ENCODE measurements at regions not wholly inside any gene's neighbourhood (a gene's known extent, or its start where the extent isn't known, plus 50 kb on each side); places are given as distances from the start of the nearest gene placed in this dataset.
A peak's percentile ranks its signal among the peaks of the same experiment; 100 is the strongest.
"Not testable (repeated sequence)": the region's sequence is repeated elsewhere in the genome, so short reads cannot be mapped to it uniquely, and the experiment has no call there.

DNA sequence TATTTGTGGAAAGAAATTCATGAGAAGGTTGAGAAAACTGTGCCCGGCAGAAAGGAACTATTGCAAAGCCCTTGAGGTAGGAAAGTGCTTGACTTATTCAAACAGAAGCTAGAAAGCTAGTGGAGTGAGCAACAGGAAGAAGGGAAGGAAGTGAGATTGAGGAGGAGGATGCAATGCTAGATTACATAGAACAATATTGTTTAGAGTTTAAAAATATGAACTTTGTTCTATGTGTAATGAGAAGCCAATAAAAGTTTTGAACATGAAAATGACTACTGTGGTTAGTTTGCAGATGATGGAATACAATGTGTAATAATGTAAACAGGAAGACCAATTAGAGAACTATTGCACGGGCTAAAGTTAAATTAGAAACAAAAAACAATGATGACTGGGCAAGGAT is 853.1 kb downstream of the TTLL7 start:
- POLR2A ChIA-PET; in situ Hi-C loops (cut with MboI); intact Hi-C loops (cut with micrococcal nuclease; ENCODE audit: unreplicated experiment); H4K20me1 ChIP-seq (ENCODE audit: control insufficient read depth, insufficient read depth); H3K4me3 ChIP-seq; DNase-seq (ENCODE audit: low read depth, low spot score); H3K9ac ChIP-seq (ENCODE audit: control insufficient read depth, insufficient read depth, low read length); H2AFZ ChIP-seq (ENCODE audit: control insufficient read depth, low read depth, low read length); H3K9me3 ChIP-seq (replicated peaks; ENCODE audit: control insufficient read depth, insufficient read depth, low read length); H3K27ac ChIP-seq (ENCODE audit: control insufficient read depth, insufficient read depth); BruUV-seq (replicated peaks); H3K27me3 ChIP-seq (replicated peaks in 1 of 2; ENCODE audit: control insufficient read depth in 2 of 2, insufficient read depth in 2 of 2, low read length in 1 of 2); H3K4me1 ChIP-seq (ENCODE audit: control insufficient read depth, insufficient read depth, low read length); SMC1A ChIA-PET (ENCODE audit: uncharacterized antibody, unreplicated experiment); CTCF ChIA-PET; H3K36me3 ChIP-seq (ENCODE audit: control insufficient read depth in 2 of 2, insufficient read depth in 2 of 2, low read length in 1 of 2); RAD21 ChIA-PET (ENCODE audit: unreplicated experiment); H3K79me2 ChIP-seq (ENCODE audit: control insufficient read depth, insufficient read depth, low read length); H3K4me2 ChIP-seq (ENCODE audit: control insufficient read depth, insufficient read depth): not testable (repeated sequence)
- FAIRE-seq (peak; percentile 54), ATAC-seq (peak; percentile 40; the same call in 1 of the 3 replicates)
- WGBS (ENCODE audit: insufficient coverage, insufficient replicate concordance, low lambda C conversion rate, missing lambda C conversion rate): 0% methylated on average over 1 of the region's 2 CpGs

DNA sequence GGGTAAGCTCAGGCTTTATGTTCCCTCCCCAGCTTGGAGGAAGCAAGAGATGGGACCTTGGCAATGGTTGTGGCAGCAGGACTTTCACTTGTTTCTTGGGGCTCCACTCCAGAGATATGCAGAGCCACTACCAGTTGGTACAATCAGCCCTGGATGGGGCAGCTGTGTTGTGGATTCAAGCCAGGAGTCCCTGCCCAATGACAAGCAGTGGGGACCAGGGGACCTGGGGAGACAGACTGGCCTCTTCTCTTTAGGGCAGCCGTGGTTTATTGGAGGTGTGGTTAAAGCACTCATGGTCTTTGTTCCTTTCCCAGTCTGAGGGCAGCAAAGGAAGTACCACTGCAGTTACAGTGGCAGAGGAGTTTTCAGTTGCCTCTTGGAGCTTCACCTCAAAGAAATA is 856.1 kb downstream of the TTLL7 start:
- H3K4me1 ChIP-seq (ENCODE audit: control insufficient read depth, insufficient read depth, low read length); H2AFZ ChIP-seq (ENCODE audit: control insufficient read depth, low read depth, low read length); FAIRE-seq; in situ Hi-C loops (cut with MboI); H4K20me1 ChIP-seq (ENCODE audit: control insufficient read depth, insufficient read depth); intact Hi-C loops (cut with micrococcal nuclease; ENCODE audit: unreplicated experiment); BruUV-seq (replicated peaks); H3K9me3 ChIP-seq (replicated peaks; ENCODE audit: control insufficient read depth, insufficient read depth, low read length); DNase-seq (ENCODE audit: low read depth, low spot score); H3K27me3 ChIP-seq (replicated peaks in 1 of 2; ENCODE audit: control insufficient read depth in 2 of 2, insufficient read depth in 2 of 2, low read length in 1 of 2); H3K4me2 ChIP-seq (ENCODE audit: control insufficient read depth, insufficient read depth); H3K36me3 ChIP-seq (ENCODE audit: control insufficient read depth in 2 of 2, insufficient read depth in 2 of 2, low read length in 1 of 2); H3K9ac ChIP-seq (ENCODE audit: control insufficient read depth, insufficient read depth, low read length); RAD21 ChIA-PET (ENCODE audit: unreplicated experiment); H3K79me2 ChIP-seq (ENCODE audit: control insufficient read depth, insufficient read depth, low read length); CTCF ChIA-PET; POLR2A ChIA-PET; ATAC-seq; SMC1A ChIA-PET (ENCODE audit: uncharacterized antibody, unreplicated experiment); H3K27ac ChIP-seq (ENCODE audit: control insufficient read depth, insufficient read depth); H3K4me3 ChIP-seq: not testable (repeated sequence)
- 0% methylated on average over 1 of the region's 1 CpG for WGBS (ENCODE audit: insufficient coverage, insufficient replicate concordance, low lambda C conversion rate, missing lambda C conversion rate)

DNA sequence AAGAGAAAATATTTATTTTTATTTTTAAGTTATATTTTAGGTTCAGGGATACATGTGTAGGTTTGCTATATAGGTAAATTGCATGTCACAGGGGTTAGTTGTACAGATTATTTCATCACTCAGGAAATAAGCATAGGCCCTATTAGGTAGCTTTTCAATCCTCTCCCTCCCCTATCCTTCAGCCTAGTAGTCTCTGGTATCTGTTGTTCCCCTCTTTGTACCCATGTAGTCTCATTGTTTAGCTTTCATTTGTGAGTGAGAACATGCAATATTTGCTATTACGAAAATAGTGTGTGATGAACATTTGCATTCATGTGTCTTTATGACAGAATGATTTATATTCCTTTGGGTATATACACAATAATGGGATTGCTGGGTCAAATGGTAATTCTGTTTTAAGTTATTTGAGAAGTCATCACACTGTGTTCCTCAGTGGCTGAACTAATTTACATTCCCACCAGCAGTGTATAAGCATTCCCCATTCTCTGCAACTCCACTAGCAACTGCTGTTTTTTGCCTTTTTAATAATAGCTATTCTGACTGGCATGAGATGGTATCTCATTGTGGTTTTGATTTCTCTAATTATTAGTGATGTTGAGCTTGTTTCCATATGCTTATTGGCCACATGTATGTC is 863.3 kb downstream of the TTLL7 start:
- CTCF ChIA-PET; BruUV-seq (replicated peaks); H2AFZ ChIP-seq (ENCODE audit: control insufficient read depth, low read depth, low read length); DNase-seq (ENCODE audit: low read depth, low spot score); H3K9ac ChIP-seq (ENCODE audit: control insufficient read depth, insufficient read depth, low read length); H3K4me3 ChIP-seq; H3K27me3 ChIP-seq (replicated peaks in 1 of 2; ENCODE audit: control insufficient read depth in 2 of 2, insufficient read depth in 2 of 2, low read length in 1 of 2); FAIRE-seq; ATAC-seq; in situ Hi-C loops (cut with MboI); H3K4me2 ChIP-seq (ENCODE audit: control insufficient read depth, insufficient read depth); H4K20me1 ChIP-seq (ENCODE audit: control insufficient read depth, insufficient read depth); H3K9me3 ChIP-seq (replicated peaks; ENCODE audit: control insufficient read depth, insufficient read depth, low read length); H3K4me1 ChIP-seq (ENCODE audit: control insufficient read depth, insufficient read depth, low read length); H3K27ac ChIP-seq (ENCODE audit: control insufficient read depth, insufficient read depth); H3K79me2 ChIP-seq (ENCODE audit: control insufficient read depth, insufficient read depth, low read length); SMC1A ChIA-PET (ENCODE audit: uncharacterized antibody, unreplicated experiment); intact Hi-C loops (cut with micrococcal nuclease; ENCODE audit: unreplicated experiment); POLR2A ChIA-PET; H3K36me3 ChIP-seq (ENCODE audit: control insufficient read depth in 2 of 2, insufficient read depth in 2 of 2, low read length in 1 of 2); RAD21 ChIA-PET (ENCODE audit: unreplicated experiment): not testable (repeated sequence)
- 40% methylated on average over 1 of the region's 1 CpG for WGBS (ENCODE audit: insufficient coverage, insufficient replicate concordance, low lambda C conversion rate, missing lambda C conversion rate)

DNA sequence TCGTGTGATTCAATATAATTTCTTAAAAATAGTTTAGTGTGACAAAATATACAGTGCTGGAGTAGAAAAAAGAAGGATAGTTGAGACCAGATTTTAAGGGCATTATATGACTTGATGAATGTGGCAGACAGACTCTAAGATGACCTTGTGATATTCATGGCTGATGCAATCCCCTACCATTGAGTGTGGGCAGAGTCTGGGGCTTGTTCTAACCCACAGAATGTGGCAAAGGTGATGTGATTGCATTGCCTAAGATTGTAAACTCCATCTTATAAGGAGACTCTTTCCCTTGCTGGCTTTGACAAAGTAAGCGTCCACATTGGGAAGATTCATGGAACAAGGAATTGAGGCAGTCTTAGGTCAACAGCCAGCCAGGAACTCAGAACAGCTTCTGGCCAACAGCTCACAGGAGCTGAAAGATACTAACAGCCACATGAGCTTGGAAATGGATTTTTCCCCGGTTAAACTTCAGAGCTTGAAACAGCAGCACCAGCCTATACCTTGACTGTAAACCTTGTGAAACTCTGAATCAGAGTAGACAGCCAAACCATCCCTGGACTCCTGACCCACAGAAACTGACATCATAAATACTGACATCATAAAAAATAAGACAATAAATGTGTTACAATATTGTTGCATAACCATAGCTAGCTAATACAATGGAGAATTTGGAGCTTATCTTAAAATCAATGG is 864.5 kb downstream of the TTLL7 start:
- BruUV-seq (replicated peaks); RAD21 ChIA-PET (ENCODE audit: unreplicated experiment); H3K4me1 ChIP-seq (ENCODE audit: control insufficient read depth, insufficient read depth, low read length); H3K9me3 ChIP-seq (replicated peaks; ENCODE audit: control insufficient read depth, insufficient read depth, low read length); H3K27me3 ChIP-seq (replicated peaks in 1 of 2; ENCODE audit: control insufficient read depth in 2 of 2, insufficient read depth in 2 of 2, low read length in 1 of 2); H4K20me1 ChIP-seq (ENCODE audit: control insufficient read depth, insufficient read depth); H3K9ac ChIP-seq (ENCODE audit: control insufficient read depth, insufficient read depth, low read length); H3K4me3 ChIP-seq; FAIRE-seq; H3K4me2 ChIP-seq (ENCODE audit: control insufficient read depth, insufficient read depth); in situ Hi-C loops (cut with MboI); H2AFZ ChIP-seq (ENCODE audit: control insufficient read depth, low read depth, low read length); H3K36me3 ChIP-seq (ENCODE audit: control insufficient read depth in 2 of 2, insufficient read depth in 2 of 2, low read length in 1 of 2); intact Hi-C loops (cut with micrococcal nuclease; ENCODE audit: unreplicated experiment); DNase-seq (ENCODE audit: low read depth, low spot score); SMC1A ChIA-PET (ENCODE audit: uncharacterized antibody, unreplicated experiment); H3K79me2 ChIP-seq (ENCODE audit: control insufficient read depth, insufficient read depth, low read length); H3K27ac ChIP-seq (ENCODE audit: control insufficient read depth, insufficient read depth); POLR2A ChIA-PET; CTCF ChIA-PET: not testable (repeated sequence)
- WGBS (ENCODE audit: insufficient coverage, insufficient replicate concordance, low lambda C conversion rate, missing lambda C conversion rate): 43% methylated on average over 1 of the region's 3 CpGs
- peak; percentile 48 for ATAC-seq
